GM18505 (cell line): ENCODE measurements at regions not wholly inside any gene's neighbourhood (a gene's known extent, or its start where the extent isn't known, plus 50 kb on each side); places are given as distances from the start of the nearest gene placed in this dataset.
"Not testable (repeated sequence)": the region's sequence is repeated elsewhere in the genome, so short reads cannot be mapped to it uniquely, and the experiment has no call there.

Source experiments
- ATAC-seq: cut with Tn5 transposase; IDR thresholded peaks from one replicate; pipeline ENCODE4 v1.9.1; 2021; ENCODE audit not compliant: unreplicated experiment
- POLR2A ChIP-seq: IDR thresholded peaks from 4 replicates; pipeline ENCODE4 v1.6.1; 2011; ENCODE audit warnings: borderline replicate concordance; ENCODE audit not compliant: insufficient read depth, insufficient read length; ENCODE audit errors: extremely low read depth

- no peak for ATAC-seq
- no peak for TF ChIP-seq POLR2A
Measured at GRCh38 chr6:84897988-84898594, 133.7 kb upstream of the TBX18 start.

DNA sequence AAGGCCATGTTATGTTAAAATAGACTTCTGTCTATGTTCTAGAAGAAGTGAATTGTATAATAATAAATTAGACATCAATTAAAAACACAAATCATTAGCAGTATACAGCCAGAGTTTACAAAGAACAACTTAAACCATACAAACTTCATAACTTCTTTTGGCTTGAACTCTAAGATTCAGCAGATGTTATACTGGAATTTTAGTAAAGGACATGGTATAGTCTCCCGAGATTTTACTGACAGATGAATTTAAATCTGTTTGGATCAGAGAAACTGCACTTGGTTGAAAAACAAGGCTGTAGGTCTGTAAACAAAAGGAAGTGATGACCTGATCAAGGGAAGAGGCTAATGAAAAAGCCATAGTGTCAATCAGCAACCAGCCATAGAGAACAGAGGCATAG is 132.6 kb upstream of the TBX18 start:
- no peak for ATAC-seq
- TF ChIP-seq POLR2A, result no peak

GRCh38 chr6:84892671-84893070 is 128.3 kb upstream of the TBX18 start:
- no peak for ATAC-seq
- TF ChIP-seq POLR2A, result no peak

DNA sequence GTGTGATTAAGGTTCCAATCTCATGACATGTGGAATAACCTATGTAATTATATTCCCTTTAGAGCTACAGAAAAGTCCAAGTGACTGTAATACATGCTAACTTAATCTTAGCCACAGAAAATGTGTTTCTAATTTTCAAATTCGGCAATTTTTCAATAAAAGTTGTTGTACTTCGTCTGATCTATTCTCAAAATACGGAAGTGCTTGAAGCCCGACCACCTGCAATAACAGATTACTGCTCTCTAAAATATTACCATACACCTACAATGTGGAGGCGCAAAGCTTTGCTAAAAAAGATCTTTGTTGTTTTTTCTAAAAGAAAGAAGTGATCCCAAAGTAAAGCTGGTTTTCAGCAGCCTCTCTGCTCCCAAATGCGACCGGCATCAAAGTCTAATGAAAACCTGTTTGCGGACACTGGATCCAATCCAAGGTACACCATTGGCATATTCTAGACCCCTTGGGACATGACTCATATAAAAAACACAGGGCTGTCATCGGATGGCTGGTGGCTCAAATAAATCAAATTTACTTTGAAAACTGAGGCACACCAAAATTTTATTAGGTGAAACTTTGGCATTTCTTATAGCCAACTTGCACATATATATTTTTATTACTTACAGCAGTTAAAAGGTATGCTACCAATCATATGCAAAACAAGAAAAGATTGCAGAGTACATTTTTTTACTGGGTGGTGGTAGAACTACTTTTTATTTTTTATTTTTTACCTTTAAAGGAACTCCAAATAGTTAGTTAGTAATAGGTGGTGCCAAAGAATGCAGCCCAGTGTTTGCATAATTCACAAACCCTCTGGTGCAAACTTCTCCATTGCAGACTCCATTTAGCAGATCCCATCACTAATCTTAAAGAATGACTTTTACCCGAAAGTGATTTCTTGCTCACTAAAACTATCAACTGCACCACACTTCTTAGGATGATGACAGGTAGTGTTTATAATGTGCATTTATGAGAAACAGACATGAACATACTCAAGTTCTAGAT is 118.7 kb upstream of the TBX18 start:
- ATAC-seq, result no peak
- no peak for TF ChIP-seq POLR2A

DNA sequence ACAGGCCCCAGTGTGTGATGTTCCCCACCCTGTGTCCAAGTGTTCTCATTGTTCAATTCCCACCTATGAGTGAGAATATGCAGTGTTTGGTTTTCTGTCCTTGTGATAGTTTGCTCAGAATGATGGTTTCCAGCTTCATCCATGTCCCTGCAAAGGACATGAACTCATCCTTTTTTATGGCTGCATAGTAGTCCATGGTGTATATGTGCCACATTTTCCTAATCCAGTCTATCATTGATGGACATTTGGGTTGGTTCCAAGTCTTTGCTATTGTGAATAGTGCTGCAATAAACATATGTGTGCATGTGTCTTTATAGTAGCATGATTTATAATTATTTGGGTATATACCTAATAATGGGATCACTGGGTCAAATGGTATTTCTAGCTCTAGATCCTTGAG is 115.0 kb upstream of the TBX18 start:
- ATAC-seq, result not testable (repeated sequence)

- no peak for TF ChIP-seq POLR2A
Measured at GRCh38 chr6:84877515-84878210, 113.3 kb upstream of the TBX18 start.

DNA sequence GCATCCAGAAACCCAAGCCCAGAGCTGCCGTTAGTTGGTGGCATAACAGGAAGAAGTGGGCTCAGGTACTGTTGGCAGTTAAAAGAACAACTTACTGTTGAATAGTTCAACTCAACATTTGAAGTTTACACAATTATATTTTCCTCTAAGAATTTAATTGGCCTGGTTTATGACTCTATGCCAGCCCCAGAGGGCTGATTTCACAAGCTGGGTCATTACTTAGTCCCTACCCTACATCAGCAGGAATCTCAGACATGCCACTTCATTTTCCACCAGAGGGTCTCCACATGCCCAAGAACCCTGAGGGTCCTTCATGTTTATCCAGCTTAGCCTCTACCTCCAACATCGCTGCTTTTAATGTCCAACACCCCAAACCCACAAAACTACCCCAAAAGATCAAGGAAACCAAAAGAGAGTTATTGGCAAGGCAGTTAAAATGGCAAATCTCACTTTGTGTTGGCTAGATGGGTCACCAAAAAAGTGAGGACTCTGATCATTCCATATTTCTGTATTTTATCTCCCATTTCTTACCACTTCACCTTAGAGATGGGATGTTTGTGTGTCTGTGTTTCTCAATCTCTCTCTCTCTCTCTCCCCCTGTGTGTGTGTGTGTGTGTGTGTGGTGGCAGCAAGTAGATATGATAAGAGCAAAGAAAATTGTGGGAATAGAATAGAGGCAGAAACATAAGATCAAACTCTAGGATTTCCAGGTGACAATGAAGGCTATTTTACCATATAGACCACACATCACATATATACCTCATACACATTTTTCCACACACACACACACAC is 112.5 kb upstream of the TBX18 start:
- no peak for ATAC-seq
- TF ChIP-seq POLR2A, result no peak

More at GRCh38 chr6:84877515-84878210, 113.3 kb upstream of the TBX18 start:
- ATAC-seq, result no peak

DNA sequence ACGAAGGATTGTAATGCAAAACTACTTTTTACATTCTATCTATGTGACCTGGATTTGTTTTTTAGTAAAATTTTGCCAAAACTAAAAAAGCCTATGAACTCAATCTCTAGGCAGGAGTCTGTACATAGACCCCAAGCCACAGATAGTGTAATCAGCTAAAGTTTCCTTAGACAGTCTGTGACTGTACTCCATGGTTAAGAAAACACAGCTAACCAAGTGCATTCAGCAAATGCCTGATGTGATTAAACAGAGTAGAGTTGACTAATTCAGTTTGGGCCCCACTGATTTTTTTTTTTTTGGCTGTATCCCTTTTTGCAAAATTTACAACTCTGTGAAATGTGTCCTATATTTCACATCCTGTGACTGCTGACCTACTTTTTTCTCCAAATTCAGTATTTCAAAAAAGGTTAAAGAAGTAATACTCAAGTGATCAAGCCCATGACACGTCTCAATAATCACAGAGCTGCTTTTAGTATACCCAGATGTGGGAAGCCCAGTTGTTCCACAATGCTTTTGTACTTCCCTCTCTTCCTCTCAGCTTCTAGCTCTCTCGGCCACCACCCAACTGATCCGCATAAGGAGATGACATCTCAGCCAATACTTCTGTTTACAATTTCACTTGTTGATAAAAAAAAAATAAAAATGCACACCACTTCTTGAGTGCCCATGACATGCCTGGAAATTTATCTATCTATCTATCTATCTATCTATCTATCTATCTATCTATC is 108.8 kb upstream of the TBX18 start:
- TF ChIP-seq POLR2A, result no peak
- ATAC-seq, result no peak

- no peak for ATAC-seq
- no peak for TF ChIP-seq POLR2A
Measured at GRCh38 chr6:84871925-84872324, 107.5 kb upstream of the TBX18 start.

- no peak for TF ChIP-seq POLR2A
- ATAC-seq, result no peak
Measured at GRCh38 chr6:84870672-84871071, 106.3 kb upstream of the TBX18 start.

DNA sequence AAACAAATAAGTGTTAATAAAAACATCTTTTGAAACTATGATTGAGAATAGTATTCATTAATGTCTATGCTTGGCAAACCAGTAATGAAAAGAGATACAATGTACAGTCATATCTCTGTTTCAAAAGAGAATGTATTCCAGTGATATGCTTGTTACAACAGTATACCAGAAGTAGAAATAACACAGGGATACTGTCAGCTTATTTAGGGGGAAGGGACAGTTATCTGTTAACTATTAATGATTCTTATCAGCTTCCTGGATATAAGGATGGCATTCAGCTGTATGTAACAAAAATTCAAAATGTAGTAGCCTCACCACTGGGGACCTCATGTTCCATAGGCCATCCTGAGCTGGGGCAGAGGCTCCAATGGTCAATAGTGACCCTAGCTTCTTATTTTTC is 103.8 kb upstream of the TBX18 start:
- TF ChIP-seq POLR2A, result no peak
- no peak for ATAC-seq

GRCh38 chr6:84867521-84867920 is 103.1 kb upstream of the TBX18 start:
- ATAC-seq, result no peak

More at GRCh38 chr6:84867521-84867920, 103.1 kb upstream of the TBX18 start:
- TF ChIP-seq POLR2A, result no peak
